ENCODE measurements at regions not wholly inside any gene's neighbourhood (a gene's known extent, or its start where the extent isn't known, plus 50 kb on each side); places are given as distances from the start of the nearest gene placed in this dataset.

DNA sequence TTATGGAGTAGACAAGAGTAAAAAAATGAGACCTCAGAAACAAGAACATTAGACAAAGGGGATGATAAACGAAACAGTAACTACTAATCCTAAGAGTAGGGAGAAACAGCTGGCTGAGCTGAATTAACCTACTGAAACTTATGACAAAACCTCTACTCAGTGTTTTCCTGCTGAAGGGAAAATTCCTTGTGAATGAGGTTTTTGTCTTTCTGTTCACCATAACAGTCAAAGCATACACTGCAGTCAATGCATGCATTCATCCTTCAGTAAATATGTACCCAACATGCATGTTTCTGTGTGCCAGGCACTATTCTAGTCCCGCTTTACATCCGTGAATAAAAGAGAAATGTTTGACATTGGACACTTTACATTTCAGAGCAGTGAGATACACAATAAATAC, 805.6 kb upstream of the KLHL29 start:
- Histone ChIP-seq H3K36me3 (ENCODE audit: control insufficient read depth in 1 of 2, insufficient read depth in 2 of 2, low read length in 2 of 2) (no peaks in the 10 kb centered on the region), H3K9me2 (ENCODE audit: insufficient read depth) (no peaks in the 10 kb centered on the region), H3K27me3 (ENCODE audit: insufficient read depth, low read length) (no peaks in the 10 kb centered on the region), H3K4me1 (ENCODE audit: control insufficient read depth in 1 of 2, insufficient read depth in 2 of 2, low read length in 2 of 2) (no peaks in the 10 kb centered on the region), H3K79me2 (ENCODE audit: insufficient read depth, low read length) (no peaks in the 10 kb centered on the region), H3K4me2 (ENCODE audit: low read length) (no peak overlapping the region), H2AFZ (ENCODE audit: low read depth, low read length, poor library complexity, severe bottlenecking) (no peak overlapping the region), H3K4me3 (replicated peaks in 1 of 2; ENCODE audit: low read depth in 1 of 2, low read length in 2 of 2) (no peak overlapping the region), H3K9ac (ENCODE audit: low read length) (no peak overlapping the region), H3K9me3 (ENCODE audit: control insufficient read depth in 1 of 2, insufficient read depth in 1 of 2, low read depth in 1 of 2, low read length in 2 of 2) (peaks cover 11 to 21% of the 10 kb centered on the region in 2 experiments; a peak in 2 of 4 replicates), H4K20me1 (ENCODE audit: insufficient read depth) (no peaks in the 10 kb centered on the region; the same call in 1 of the 2 replicates), H3K27ac (ENCODE audit: low read depth, low read length) (no peak overlapping the region)
- POLR2A ChIA-PET = no interaction called here
- BruUV-seq (replicated peaks) = no TSS peak
- DNase-seq (ENCODE audit: low read depth, low spot score) (no peak), ATAC-seq (no peak)
- intact Hi-C loops (cut with micrococcal nuclease) = no loop called here
- CTCF ChIA-PET = no interaction called here
- RAD21 ChIA-PET (ENCODE audit: low non-redundant PET in 1 of 2, low total read pairs in 2 of 2, uncharacterized antibody in 2 of 2, unreplicated experiment in 2 of 2) = no interaction called here
- TF ChIP-seq ELF1 (IDR thresholded peaks at IDR 0.05; ENCODE audit: borderline replicate concordance, low read depth) (no peak), EZH2phosphoT487 (IDR thresholded peaks at IDR 0.05; ENCODE audit: borderline replicate concordance) (no peak), FOSL1 (IDR thresholded peaks at IDR 0.05; ENCODE audit: low read depth) (no peak), CBX3 (IDR thresholded peaks at IDR 0.05; ENCODE audit: low read depth) (no peak), SIN3A (IDR thresholded peaks at IDR 0.05; ENCODE audit: low read depth) (no peak), JUND (IDR thresholded peaks at IDR 0.05) (no peak), POLR2AphosphoS5 (IDR thresholded peaks at IDR 0.05; ENCODE audit: low read depth, low read length) (no peak), EZH2 (IDR thresholded peaks at IDR 0.05) (no peak), POLR2A (IDR thresholded peaks at IDR 0.05; ENCODE audit: borderline replicate concordance, extremely low read depth, insufficient read depth, insufficient read length) (no peak), ZFX (IDR thresholded peaks at IDR 0.05) (no peak), SRF (IDR thresholded peaks at IDR 0.05; ENCODE audit: low read depth) (no peak), TCF7L2 (IDR thresholded peaks at IDR 0.05; ENCODE audit: borderline replicate concordance, extremely low read depth, insufficient read depth, insufficient read length) (no peak), EGR1 (IDR thresholded peaks at IDR 0.05; ENCODE audit: low read depth) (no peak), SP1 (IDR thresholded peaks at IDR 0.05; ENCODE audit: low read depth) (no peak), CEBPB (IDR thresholded peaks at IDR 0.05; ENCODE audit: low read depth) (no peak)
- TF ChIP-seq, protein P1, sequence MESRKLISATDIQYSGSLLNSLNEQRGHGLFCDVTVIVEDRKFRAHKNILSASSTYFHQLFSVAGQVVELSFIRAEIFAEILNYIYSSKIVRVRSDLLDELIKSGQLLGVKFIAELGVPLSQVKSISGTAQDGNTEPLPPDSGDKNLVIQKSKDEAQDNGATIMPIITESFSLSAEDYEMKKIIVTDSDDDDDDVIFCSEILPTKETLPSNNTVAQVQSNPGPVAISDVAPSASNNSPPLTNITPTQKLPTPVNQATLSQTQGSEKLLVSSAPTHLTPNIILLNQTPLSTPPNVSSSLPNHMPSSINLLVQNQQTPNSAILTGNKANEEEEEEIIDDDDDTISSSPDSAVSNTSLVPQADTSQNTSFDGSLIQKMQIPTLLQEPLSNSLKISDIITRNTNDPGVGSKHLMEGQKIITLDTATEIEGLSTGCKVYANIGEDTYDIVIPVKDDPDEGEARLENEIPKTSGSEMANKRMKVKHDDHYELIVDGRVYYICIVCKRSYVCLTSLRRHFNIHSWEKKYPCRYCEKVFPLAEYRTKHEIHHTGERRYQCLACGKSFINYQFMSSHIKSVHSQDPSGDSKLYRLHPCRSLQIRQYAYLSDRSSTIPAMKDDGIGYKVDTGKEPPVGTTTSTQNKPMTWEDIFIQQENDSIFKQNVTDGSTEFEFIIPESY (IDR thresholded peaks at IDR 0.05; ENCODE audit: extremely low read depth, insufficient replicate concordance, low read length) = no peak
- TF ChIP-seq, protein P2, sequence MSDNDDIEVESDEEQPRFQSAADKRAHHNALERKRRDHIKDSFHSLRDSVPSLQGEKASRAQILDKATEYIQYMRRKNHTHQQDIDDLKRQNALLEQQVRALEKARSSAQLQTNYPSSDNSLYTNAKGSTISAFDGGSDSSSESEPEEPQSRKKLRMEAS (IDR thresholded peaks at IDR 0.05) = no peak
- TF ChIP-seq, protein P3, sequence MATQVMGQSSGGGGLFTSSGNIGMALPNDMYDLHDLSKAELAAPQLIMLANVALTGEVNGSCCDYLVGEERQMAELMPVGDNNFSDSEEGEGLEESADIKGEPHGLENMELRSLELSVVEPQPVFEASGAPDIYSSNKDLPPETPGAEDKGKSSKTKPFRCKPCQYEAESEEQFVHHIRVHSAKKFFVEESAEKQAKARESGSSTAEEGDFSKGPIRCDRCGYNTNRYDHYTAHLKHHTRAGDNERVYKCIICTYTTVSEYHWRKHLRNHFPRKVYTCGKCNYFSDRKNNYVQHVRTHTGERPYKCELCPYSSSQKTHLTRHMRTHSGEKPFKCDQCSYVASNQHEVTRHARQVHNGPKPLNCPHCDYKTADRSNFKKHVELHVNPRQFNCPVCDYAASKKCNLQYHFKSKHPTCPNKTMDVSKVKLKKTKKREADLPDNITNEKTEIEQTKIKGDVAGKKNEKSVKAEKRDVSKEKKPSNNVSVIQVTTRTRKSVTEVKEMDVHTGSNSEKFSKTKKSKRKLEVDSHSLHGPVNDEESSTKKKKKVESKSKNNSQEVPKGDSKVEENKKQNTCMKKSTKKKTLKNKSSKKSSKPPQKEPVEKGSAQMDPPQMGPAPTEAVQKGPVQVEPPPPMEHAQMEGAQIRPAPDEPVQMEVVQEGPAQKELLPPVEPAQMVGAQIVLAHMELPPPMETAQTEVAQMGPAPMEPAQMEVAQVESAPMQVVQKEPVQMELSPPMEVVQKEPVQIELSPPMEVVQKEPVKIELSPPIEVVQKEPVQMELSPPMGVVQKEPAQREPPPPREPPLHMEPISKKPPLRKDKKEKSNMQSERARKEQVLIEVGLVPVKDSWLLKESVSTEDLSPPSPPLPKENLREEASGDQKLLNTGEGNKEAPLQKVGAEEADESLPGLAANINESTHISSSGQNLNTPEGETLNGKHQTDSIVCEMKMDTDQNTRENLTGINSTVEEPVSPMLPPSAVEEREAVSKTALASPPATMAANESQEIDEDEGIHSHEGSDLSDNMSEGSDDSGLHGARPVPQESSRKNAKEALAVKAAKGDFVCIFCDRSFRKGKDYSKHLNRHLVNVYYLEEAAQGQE (IDR thresholded peaks at IDR 0.05; ENCODE audit: low read depth) = no peak
- TF ChIP-seq, protein P4, sequence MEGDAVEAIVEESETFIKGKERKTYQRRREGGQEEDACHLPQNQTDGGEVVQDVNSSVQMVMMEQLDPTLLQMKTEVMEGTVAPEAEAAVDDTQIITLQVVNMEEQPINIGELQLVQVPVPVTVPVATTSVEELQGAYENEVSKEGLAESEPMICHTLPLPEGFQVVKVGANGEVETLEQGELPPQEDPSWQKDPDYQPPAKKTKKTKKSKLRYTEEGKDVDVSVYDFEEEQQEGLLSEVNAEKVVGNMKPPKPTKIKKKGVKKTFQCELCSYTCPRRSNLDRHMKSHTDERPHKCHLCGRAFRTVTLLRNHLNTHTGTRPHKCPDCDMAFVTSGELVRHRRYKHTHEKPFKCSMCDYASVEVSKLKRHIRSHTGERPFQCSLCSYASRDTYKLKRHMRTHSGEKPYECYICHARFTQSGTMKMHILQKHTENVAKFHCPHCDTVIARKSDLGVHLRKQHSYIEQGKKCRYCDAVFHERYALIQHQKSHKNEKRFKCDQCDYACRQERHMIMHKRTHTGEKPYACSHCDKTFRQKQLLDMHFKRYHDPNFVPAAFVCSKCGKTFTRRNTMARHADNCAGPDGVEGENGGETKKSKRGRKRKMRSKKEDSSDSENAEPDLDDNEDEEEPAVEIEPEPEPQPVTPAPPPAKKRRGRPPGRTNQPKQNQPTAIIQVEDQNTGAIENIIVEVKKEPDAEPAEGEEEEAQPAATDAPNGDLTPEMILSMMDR (IDR thresholded peaks at IDR 0.05 in 2 of 3, conservative IDR thresholded peaks at IDR 0.05 in 1 of 3; ENCODE audit: borderline replicate concordance in 1 of 3, insufficient read depth in 1 of 3, low read depth in 2 of 3, low read length in 2 of 3) = no peak
- TF ChIP-seq, protein P5, sequence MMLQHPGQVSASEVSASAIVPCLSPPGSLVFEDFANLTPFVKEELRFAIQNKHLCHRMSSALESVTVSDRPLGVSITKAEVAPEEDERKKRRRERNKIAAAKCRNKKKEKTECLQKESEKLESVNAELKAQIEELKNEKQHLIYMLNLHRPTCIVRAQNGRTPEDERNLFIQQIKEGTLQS (IDR thresholded peaks at IDR 0.05) = no peak
